ENCODE measurements at regions not wholly inside any gene's neighbourhood (a gene's known extent, or its start where the extent isn't known, plus 50 kb on each side); places are given as distances from the start of the nearest gene placed in this dataset.

GRCh38 chrX:93580634-93581033, 92.7 kb downstream of the NAP1L3 start:
- no peak overlapping the region for H3K27ac ChIP-seq
- WGBS (ENCODE audit: insufficient coverage, low coverage, low lambda C conversion rate, missing lambda C conversion rate), result 33% methylated on average over 1 of the region's 5 CpGs
- no peak for TF ChIP-seq POLR2A (IDR thresholded peaks at IDR 0.05)
- TF ChIP-seq CTCF (IDR thresholded peaks at IDR 0.05), result no peak

GRCh38 chrX:93538575-93538974, 134.8 kb downstream of the NAP1L3 start:
- TF ChIP-seq CTCF (IDR thresholded peaks at IDR 0.05) (peak; percentile 18 to 51 (median 48)), POLR2A (IDR thresholded peaks at IDR 0.05) (no peak)
- Histone ChIP-seq H3K9me3 (no peaks in the 10 kb centered on the region), H3K27ac (no peak overlapping the region), H3K4me3 (no peak overlapping the region), H3K27me3 (peaks cover 0 to 5% of the 10 kb centered on the region in 2 donors), H3K36me3 (no peaks in the 10 kb centered on the region), H3K4me1 (no peaks in the 10 kb centered on the region)
- WGBS (ENCODE audit: insufficient coverage, low coverage, low lambda C conversion rate, missing lambda C conversion rate), result 41% methylated on average over 3 of the region's 3 CpGs
- intact Hi-C loops (cut with DNase I), result no loop called here
- ATAC-seq, result no peak
- DNase-seq, result no peak

More at GRCh38 chrX:93580634-93581033, 92.7 kb downstream of the NAP1L3 start:
- no peaks in the 10 kb centered on the region for H3K9me3 ChIP-seq
- no peaks in the 10 kb centered on the region for H3K36me3 ChIP-seq
- DNase-seq, result no peak
- no peak for ATAC-seq
- H3K4me1 ChIP-seq, result no peaks in the 10 kb centered on the region
- no peak overlapping the region for H3K4me3 ChIP-seq
- intact Hi-C loops (cut with DNase I), result no loop called here
- H3K27me3 ChIP-seq, result no peaks in the 10 kb centered on the region

- H3K4me3 ChIP-seq, result no peak overlapping the region
- H3K27me3 ChIP-seq, result no peaks in the 10 kb centered on the region
- WGBS (ENCODE audit: insufficient coverage, low coverage, low lambda C conversion rate, missing lambda C conversion rate), result 57% methylated on average over 3 of the region's 3 CpGs
- no peaks in the 10 kb centered on the region for H3K36me3 ChIP-seq
- ATAC-seq, result no peak
- TF ChIP-seq POLR2A (IDR thresholded peaks at IDR 0.05) (no peak), CTCF (IDR thresholded peaks at IDR 0.05) (no peak)
- no peaks in the 10 kb centered on the region for H3K9me3 ChIP-seq
- DNase-seq, result no peak
- H3K27ac ChIP-seq, result no peak overlapping the region
- H3K4me1 ChIP-seq, result no peaks in the 10 kb centered on the region
- intact Hi-C loops (cut with DNase I), result no loop called here
Measured at GRCh38 chrX:93528917-93529316, 144.5 kb downstream of the NAP1L3 start.

All from right lobe of liver (tissue), 6 donors.